GM12878 (cell line): ENCODE measurements at regions not wholly inside any gene's neighbourhood (a gene's known extent, or its start where the extent isn't known, plus 50 kb on each side); places are given as distances from the start of the nearest gene placed in this dataset.

Experiments
- MTA2 ChIP-seq: fragments of 450-650 bp; IDR thresholded peaks from 2 replicates; pipeline ENCODE4 v1.6.1; 2016; ENCODE audit warnings: low read depth, mild to moderate bottlenecking, moderate library complexity
- POLR2AphosphoS5 ChIP-seq: IDR thresholded peaks from 2 replicates; pipeline ENCODE4 v1.6.1; 2011; ENCODE audit warnings: mild to moderate bottlenecking, low read length, inconsistent platforms

DNA sequence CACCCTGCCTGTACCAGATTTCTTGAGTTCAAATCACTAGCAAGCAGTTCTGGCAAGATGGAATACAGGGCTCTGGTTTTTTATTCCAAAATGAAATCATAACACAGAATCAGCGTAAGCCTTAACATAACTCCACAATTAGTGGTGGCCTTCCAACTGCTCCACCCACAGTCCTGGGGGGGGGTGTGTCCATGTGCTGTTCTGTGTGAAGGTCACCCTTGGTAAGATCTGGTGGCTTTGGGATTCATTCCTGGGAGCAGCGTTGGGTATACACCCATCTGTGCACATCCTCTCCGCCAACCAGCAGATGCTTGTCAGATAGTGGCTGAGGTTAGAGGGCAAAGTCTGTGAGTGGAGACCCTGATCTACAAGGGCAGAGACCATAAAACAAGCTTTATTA, 49.9 kb upstream of the CD83 start:
- no peak for TF ChIP-seq MTA2
- no peak for TF ChIP-seq POLR2AphosphoS5
